Endothelial cell of umbilical vein (primary cell): ENCODE measurements at regions not wholly inside any gene's neighbourhood (a gene's known extent, or its start where the extent isn't known, plus 50 kb on each side); places are given as distances from the start of the nearest gene placed in this dataset.

Experiments
- BruUV-seq: library from RNA; stranded (reverse); fragments of 400-500 nt; replicated peaks from 2 replicates; lab custom pipeline; 2021; lab: Mats Ljungman, UMichigan
- CTCF ChIA-PET: fragments of 300-600, 350-600 bp; sonication (Branson Sonifier 250); formaldehyde crosslinking; loops from one replicate; lab custom pipeline; 2021; ENCODE audit warnings: antibody characterized with exemption, inconsistent platforms; lab: Charles Lee
- POLR2A ChIA-PET: fragments of 300-600, 350-600 bp; sonication (Branson Sonifier 250); formaldehyde crosslinking; loops from one replicate; lab custom pipeline; 2021; ENCODE audit warnings: antibody characterized with exemption, inconsistent platforms; lab: Charles Lee
- DNase-seq: peaks from one replicate; pipeline ENCODE4 v3.0.0-alpha.2; 2011; ENCODE audit warnings: low read depth, low spot score
- FAIRE-seq: peaks from 2 replicates; lab custom pipeline; 2011; peaks lifted over from hg19 to GRCh38; lab: Jason Lieb, UNC
- H2AFZ ChIP-seq: 2 replicates; pipeline ENCODE4 v1.6.0; 2012; ENCODE audit warnings: low read depth, low read length, control low read depth, inconsistent platforms
- H3K27ac ChIP-seq: 2 replicates; pipeline ENCODE4 v1.5.1; 2011; ENCODE audit warnings: low read depth, mild to moderate bottlenecking, control low read depth, low read length, moderate library complexity; ENCODE audit not compliant: insufficient read depth
- H3K27me3 ChIP-seq, 2 experiments: 2 replicates each; pipeline versions ENCODE4 v1.6.0 to v1.6.1; 2011; ENCODE audit warnings: low read length in 2 of 2, mixed read lengths in 1 of 2; ENCODE audit not compliant: control insufficient read depth in 2 of 2, insufficient read depth in 2 of 2
- H3K36me3 ChIP-seq, 2 experiments: 2 replicates in 1 of 2; 3 replicates in 1 of 2; pipeline ENCODE4 v1.5.1; 2011; ENCODE audit warnings: low read length in 2 of 2, mild to moderate bottlenecking in 1 of 2, moderate library complexity in 1 of 2; ENCODE audit not compliant: control insufficient read depth in 2 of 2, insufficient read depth in 2 of 2; ENCODE audit errors: extremely low read depth in 1 of 2
- H3K4me1 ChIP-seq: 3 replicates; pipeline ENCODE4 v1.5.1; 2011; ENCODE audit warnings: mild to moderate bottlenecking, low read length; ENCODE audit not compliant: control insufficient read depth, insufficient read depth; ENCODE audit errors: extremely low read depth
- H3K4me2 ChIP-seq: 2 replicates; pipeline ENCODE4 v1.6.1; 2011; ENCODE audit warnings: low read length, control low read depth, mixed read lengths; ENCODE audit not compliant: insufficient read depth
- H3K4me3 ChIP-seq, 3 experiments: fragments of 200-600 bp in 1 of 3; sonication (generic), shearing (Covaris generic) in 1 of 3; replicated peaks in 1 of 3; 2 replicates each; pipeline ENCODE4 v1.5.1; 2011 to 2016; ENCODE audit warnings: control low read depth in 3 of 3, low read length in 3 of 3, mild to moderate bottlenecking in 2 of 3, inconsistent platforms in 1 of 3, low read depth in 1 of 3, moderate library complexity in 1 of 3; ENCODE audit not compliant: insufficient read depth in 1 of 3
- H3K79me2 ChIP-seq: 2 replicates; pipeline ENCODE4 v1.6.0; 2012; ENCODE audit warnings: low read length, inconsistent platforms; ENCODE audit not compliant: control insufficient read depth, insufficient read depth
- H3K9ac ChIP-seq: replicated peaks from 2 replicates; pipeline ENCODE3; 2011; ENCODE audit warnings: low read length, control low read depth; ENCODE audit not compliant: insufficient read depth; ENCODE audit errors: extremely low read depth
- H3K9me1 ChIP-seq: replicated peaks from 3 replicates; pipeline ENCODE4 v1.6.0; 2011; ENCODE audit warnings: mild to moderate bottlenecking, low read length; ENCODE audit not compliant: control insufficient read depth, insufficient read depth; ENCODE audit errors: extremely low read depth
- H3K9me3 ChIP-seq: replicated peaks from 2 replicates; pipeline ENCODE4 v1.5.1; 2012; ENCODE audit warnings: low read length, inconsistent platforms; ENCODE audit not compliant: control insufficient read depth, insufficient read depth
- H4K20me1 ChIP-seq: replicated peaks from 2 replicates; pipeline ENCODE3; 2011; ENCODE audit warnings: mild to moderate bottlenecking, low read length; ENCODE audit not compliant: control insufficient read depth, insufficient read depth; ENCODE audit errors: extremely low read depth
- EZH2 ChIP-seq: IDR thresholded peaks from 2 replicates; pipeline ENCODE4 v1.6.1; 2012; ENCODE audit warnings: borderline replicate concordance, low read depth, mild to moderate bottlenecking, moderate library complexity, low read length, inconsistent platforms; ENCODE audit not compliant: severe bottlenecking
- FOS ChIP-seq: IDR thresholded peaks from 2 replicates; pipeline ENCODE4 v1.6.1; 2011; ENCODE audit warnings: mild to moderate bottlenecking, low read length, moderate library complexity, borderline replicate concordance; ENCODE audit not compliant: insufficient read depth
- GATA2 ChIP-seq: IDR thresholded peaks from 2 replicates; pipeline ENCODE4 v1.7.0; 2011; ENCODE audit warnings: low read depth, mild to moderate bottlenecking, moderate library complexity, mixed read lengths, low read length; ENCODE audit not compliant: insufficient read length, insufficient read depth
- JUN ChIP-seq: IDR thresholded peaks from 2 replicates; pipeline ENCODE4 v1.6.1; 2011; ENCODE audit warnings: borderline replicate concordance, low read depth; ENCODE audit not compliant: insufficient read length, insufficient read depth
- MYC ChIP-seq: IDR thresholded peaks from one replicate; pipeline ENCODE4 v1.6.1; 2011; ENCODE audit warnings: mild to moderate bottlenecking, low read depth, low read length
- POLR2A ChIP-seq: IDR thresholded peaks from 2 replicates; pipeline ENCODE4 v1.6.1; 2012; ENCODE audit warnings: low read depth, mild to moderate bottlenecking, control low read depth, low read length
- POLR2AphosphoS5 ChIP-seq: IDR thresholded peaks from 2 replicates; pipeline ENCODE4 v1.6.1; 2012; ENCODE audit warnings: low read depth, mild to moderate bottlenecking, control low read depth, low read length, moderate library complexity; ENCODE audit not compliant: insufficient read depth
- dilution Hi-C: fragments of 300-500 bp; cut with MboI; formaldehyde crosslinking; loops from one replicate; pipeline ENCODE4 v1.15.0; 2019; ENCODE audit warnings: low sequenced_read_pairs; ENCODE audit not compliant: extremely low pct_ligation_motif_present
- intact Hi-C: fragments of 100-400 bp; cut with micrococcal nuclease; formaldehyde crosslinking; loops from one replicate; pipeline ENCODE4 v1.10.0; 2022
- TF ChIP-seq, protein P1 (sequence below): IDR thresholded peaks from 2 replicates; pipeline ENCODE4 v1.6.1; 2011; ENCODE audit not compliant: insufficient read depth, insufficient read length
- TF ChIP-seq, protein P2 (sequence below), 2 donors: IDR thresholded peaks; 1 replicate in 1 of 2; 2 replicates in 1 of 2; pipeline ENCODE4 v1.5.1; 2011; ENCODE audit warnings: low read length in 2 of 2, mild to moderate bottlenecking in 2 of 2, moderate library complexity in 2 of 2, control low read depth in 1 of 2, inconsistent platforms in 1 of 2, low read depth in 1 of 2; ENCODE audit not compliant: insufficient read depth in 1 of 2; ENCODE audit errors: extremely low read depth in 1 of 2

DNA sequence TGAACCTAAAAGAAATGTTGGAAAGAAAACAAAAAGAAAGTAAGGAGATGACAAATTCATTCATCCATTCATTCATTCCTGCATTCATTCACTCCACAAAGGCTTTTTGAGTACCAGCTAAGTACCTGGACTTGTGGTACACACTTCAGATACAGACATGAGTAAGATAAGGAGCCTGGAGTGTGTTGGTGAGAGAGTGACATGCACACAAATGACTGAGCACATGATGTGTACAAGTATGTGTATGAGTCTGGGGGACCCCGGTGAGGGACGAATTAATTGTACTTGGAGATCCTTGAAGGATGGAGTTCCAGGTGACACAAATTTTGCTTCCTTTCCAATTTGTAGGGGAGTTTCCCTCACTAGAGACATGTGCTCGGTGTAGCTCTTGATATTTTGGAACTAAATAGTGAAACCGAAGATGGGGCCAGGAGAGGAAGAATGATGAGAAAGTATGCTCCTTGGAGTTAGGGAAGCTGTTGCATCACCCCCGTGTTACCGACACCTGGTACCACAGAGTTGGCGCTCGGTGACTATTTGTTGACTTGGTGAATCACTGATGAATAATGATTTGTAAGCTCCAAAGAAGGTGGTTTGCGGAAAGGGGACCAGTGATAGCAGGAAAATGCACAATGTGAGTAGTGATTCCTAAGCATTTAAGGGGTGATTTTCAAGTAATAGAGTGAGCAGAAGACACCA is 509.8 kb downstream of the CCDC171 start:
- H3K4me3 ChIP-seq, result no peak overlapping the region
- DNase-seq (peak; percentile 5), FAIRE-seq (peak; percentile 44)
- H3K9me3 ChIP-seq, result no peaks in the 10 kb centered on the region
- H3K9ac ChIP-seq, result no peak overlapping the region
- BruUV-seq, result no TSS peak
- no peak overlapping the region for H3K27ac ChIP-seq
- H3K9me1 ChIP-seq, result no peaks in the 10 kb centered on the region
- H3K27me3 ChIP-seq, result no peaks in the 10 kb centered on the region
- dilution Hi-C loops (no loop called here), intact Hi-C loops (no loop called here)
- H3K4me1 ChIP-seq, result peaks cover 4% of the 10 kb centered on the region
- no peaks in the 10 kb centered on the region for H3K79me2 ChIP-seq
- no peak overlapping the region for H3K4me2 ChIP-seq
- H4K20me1 ChIP-seq, result no peaks in the 10 kb centered on the region
- no peak for TF ChIP-seq POLR2AphosphoS5
- TF ChIP-seq, protein P1, sequence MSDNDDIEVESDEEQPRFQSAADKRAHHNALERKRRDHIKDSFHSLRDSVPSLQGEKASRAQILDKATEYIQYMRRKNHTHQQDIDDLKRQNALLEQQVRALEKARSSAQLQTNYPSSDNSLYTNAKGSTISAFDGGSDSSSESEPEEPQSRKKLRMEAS, result no peak
- no peak for TF ChIP-seq JUN
- TF ChIP-seq MYC, result no peak
- TF ChIP-seq, protein P2, sequence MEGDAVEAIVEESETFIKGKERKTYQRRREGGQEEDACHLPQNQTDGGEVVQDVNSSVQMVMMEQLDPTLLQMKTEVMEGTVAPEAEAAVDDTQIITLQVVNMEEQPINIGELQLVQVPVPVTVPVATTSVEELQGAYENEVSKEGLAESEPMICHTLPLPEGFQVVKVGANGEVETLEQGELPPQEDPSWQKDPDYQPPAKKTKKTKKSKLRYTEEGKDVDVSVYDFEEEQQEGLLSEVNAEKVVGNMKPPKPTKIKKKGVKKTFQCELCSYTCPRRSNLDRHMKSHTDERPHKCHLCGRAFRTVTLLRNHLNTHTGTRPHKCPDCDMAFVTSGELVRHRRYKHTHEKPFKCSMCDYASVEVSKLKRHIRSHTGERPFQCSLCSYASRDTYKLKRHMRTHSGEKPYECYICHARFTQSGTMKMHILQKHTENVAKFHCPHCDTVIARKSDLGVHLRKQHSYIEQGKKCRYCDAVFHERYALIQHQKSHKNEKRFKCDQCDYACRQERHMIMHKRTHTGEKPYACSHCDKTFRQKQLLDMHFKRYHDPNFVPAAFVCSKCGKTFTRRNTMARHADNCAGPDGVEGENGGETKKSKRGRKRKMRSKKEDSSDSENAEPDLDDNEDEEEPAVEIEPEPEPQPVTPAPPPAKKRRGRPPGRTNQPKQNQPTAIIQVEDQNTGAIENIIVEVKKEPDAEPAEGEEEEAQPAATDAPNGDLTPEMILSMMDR (IDR thresholded peaks at IDR 0.05; ENCODE audit: extremely low read depth in 1 of 2, insufficient read depth in 1 of 2, low read depth in 1 of 2, low read length in 2 of 2), result no peak
- TF ChIP-seq GATA2, result no peak
- TF ChIP-seq FOS, result no peak
- TF ChIP-seq POLR2A, result no peak
- TF ChIP-seq EZH2, result no peak
- H3K36me3 ChIP-seq, result no peaks in the 10 kb centered on the region
- no peak overlapping the region for H2AFZ ChIP-seq
- ChIA-PET POLR2A (no interaction called here), CTCF (no interaction called here)
